GM21447 (cell line): ENCODE measurements at regions not wholly inside any gene's neighbourhood (a gene's known extent, or its start where the extent isn't known, plus 50 kb on each side); places are given as distances from the start of the nearest gene placed in this dataset.

Source experiments
- ATAC-seq: cut with Tn5 transposase; IDR thresholded peaks from one replicate; pipeline ENCODE4 v1.9.1; 2021; ENCODE audit not compliant: unreplicated experiment

GRCh38 chr5:93320920-93321445, 260.0 kb downstream of the NR2F1-AS1 start:
- ATAC-seq: no peak

GRCh38 chr5:93313672-93314071, 267.3 kb downstream of the NR2F1-AS1 start:
- no peak for ATAC-seq

GRCh38 chr5:93311881-93312280, 269.1 kb downstream of the NR2F1-AS1 start:
- ATAC-seq: no peak

- ATAC-seq: no peak
These were observed 273.5 kb downstream of the NR2F1-AS1 start for GRCh38 chr5:93307557-93307956.

GRCh38 chr5:93305984-93306383, 275.0 kb downstream of the NR2F1-AS1 start:
- ATAC-seq: no peak

- no peak for ATAC-seq
These were observed 276.4 kb downstream of the NR2F1-AS1 start for GRCh38 chr5:93304456-93305250.

- no peak for ATAC-seq
These were observed 277.7 kb downstream of the NR2F1-AS1 start for GRCh38 chr5:93303291-93303691.

GRCh38 chr5:93302711-93303110, 278.3 kb downstream of the NR2F1-AS1 start:
- no peak for ATAC-seq

- no peak for ATAC-seq
These were observed 280.1 kb downstream of the NR2F1-AS1 start for GRCh38 chr5:93300945-93301344.

GRCh38 chr5:93300309-93300923, 280.6 kb downstream of the NR2F1-AS1 start:
- ATAC-seq: no peak

- ATAC-seq: no peak
These were observed 281.2 kb downstream of the NR2F1-AS1 start for GRCh38 chr5:93299681-93300308.

GRCh38 chr5:93297116-93297515, 283.9 kb downstream of the NR2F1-AS1 start:
- ATAC-seq: no peak

- no peak for ATAC-seq
These were observed 284.7 kb downstream of the NR2F1-AS1 start for GRCh38 chr5:93296338-93296737.

GRCh38 chr5:93294996-93295395, 286.0 kb downstream of the NR2F1-AS1 start:
- no peak for ATAC-seq

GRCh38 chr5:93294199-93294598, 286.8 kb downstream of the NR2F1-AS1 start:
- ATAC-seq: no peak

GRCh38 chr5:93289942-93290341, 291.1 kb downstream of the NR2F1-AS1 start:
- ATAC-seq: no peak

- no peak for ATAC-seq
These were observed 295.6 kb downstream of the NR2F1-AS1 start for GRCh38 chr5:93285461-93285860.

- ATAC-seq: no peak
These were observed 298.8 kb downstream of the NR2F1-AS1 start for GRCh38 chr5:93281980-93282772.

- no peak for ATAC-seq
These were observed 300.5 kb downstream of the NR2F1-AS1 start for GRCh38 chr5:93280518-93280917.

GRCh38 chr5:93279296-93279963, 301.6 kb downstream of the NR2F1-AS1 start:
- ATAC-seq: no peak
